Calu3 (cell line): ENCODE measurements at regions not wholly inside any gene's neighbourhood (a gene's known extent, or its start where the extent isn't known, plus 50 kb on each side); places are given as distances from the start of the nearest gene placed in this dataset.

Source experiments
- BruUV-seq: library from RNA; stranded (reverse); fragments of 400-500 nt; replicated peaks from 2 replicates; lab custom pipeline; 2021; lab: Mats Ljungman, UMichigan
- CTCF ChIA-PET: fragments of 300-600 bp; sonication (Branson Sonifier 250); formaldehyde crosslinking; loops from one replicate; lab custom pipeline; 2022; ENCODE audit warnings: antibody characterized with exemption; lab: Charles Lee
- DNase-seq: peaks from one replicate; pipeline ENCODE4 v3.0.0; 2022
- H3K27ac Mint-ChIP-seq: one replicate; pipeline ENCODE4 v1.8.0; 2022; ENCODE audit warnings: mixed read lengths; ENCODE audit not compliant: unreplicated experiment
- H3K27me3 Mint-ChIP-seq: one replicate; pipeline ENCODE4 v1.8.0; 2022; ENCODE audit warnings: mixed read lengths; ENCODE audit not compliant: unreplicated experiment
- H3K36me3 Mint-ChIP-seq: one replicate; pipeline ENCODE4 v1.8.0; 2022; ENCODE audit warnings: mild to moderate bottlenecking, moderate library complexity, mixed read lengths; ENCODE audit not compliant: insufficient read depth, unreplicated experiment
- H3K4me1 Mint-ChIP-seq: one replicate; pipeline ENCODE4 v1.8.0; 2022; ENCODE audit warnings: mild to moderate bottlenecking, low read depth, mixed read lengths; ENCODE audit not compliant: unreplicated experiment
- H3K4me3 Mint-ChIP-seq: one replicate; pipeline ENCODE4 v1.8.0; 2022; ENCODE audit warnings: mild to moderate bottlenecking, low read depth, moderate library complexity, mixed read lengths; ENCODE audit not compliant: unreplicated experiment
- H3K9me3 Mint-ChIP-seq: one replicate; pipeline ENCODE4 v1.8.0; 2022; ENCODE audit warnings: low read depth, mixed read lengths; ENCODE audit not compliant: unreplicated experiment
- intact Hi-C: fragments of 100-400 bp; cut with micrococcal nuclease; formaldehyde crosslinking; loops from one replicate; pipeline ENCODE4 v1.10.0; 2022; ENCODE audit not compliant: unreplicated experiment
- TF ChIP-seq, protein P1 (sequence below): fragments of 200-600 bp; IDR thresholded peaks from one replicate; pipeline ENCODE4 v1.8.0; 2022; ENCODE audit warnings: antibody characterized with exemption; ENCODE audit not compliant: unreplicated experiment

DNA sequence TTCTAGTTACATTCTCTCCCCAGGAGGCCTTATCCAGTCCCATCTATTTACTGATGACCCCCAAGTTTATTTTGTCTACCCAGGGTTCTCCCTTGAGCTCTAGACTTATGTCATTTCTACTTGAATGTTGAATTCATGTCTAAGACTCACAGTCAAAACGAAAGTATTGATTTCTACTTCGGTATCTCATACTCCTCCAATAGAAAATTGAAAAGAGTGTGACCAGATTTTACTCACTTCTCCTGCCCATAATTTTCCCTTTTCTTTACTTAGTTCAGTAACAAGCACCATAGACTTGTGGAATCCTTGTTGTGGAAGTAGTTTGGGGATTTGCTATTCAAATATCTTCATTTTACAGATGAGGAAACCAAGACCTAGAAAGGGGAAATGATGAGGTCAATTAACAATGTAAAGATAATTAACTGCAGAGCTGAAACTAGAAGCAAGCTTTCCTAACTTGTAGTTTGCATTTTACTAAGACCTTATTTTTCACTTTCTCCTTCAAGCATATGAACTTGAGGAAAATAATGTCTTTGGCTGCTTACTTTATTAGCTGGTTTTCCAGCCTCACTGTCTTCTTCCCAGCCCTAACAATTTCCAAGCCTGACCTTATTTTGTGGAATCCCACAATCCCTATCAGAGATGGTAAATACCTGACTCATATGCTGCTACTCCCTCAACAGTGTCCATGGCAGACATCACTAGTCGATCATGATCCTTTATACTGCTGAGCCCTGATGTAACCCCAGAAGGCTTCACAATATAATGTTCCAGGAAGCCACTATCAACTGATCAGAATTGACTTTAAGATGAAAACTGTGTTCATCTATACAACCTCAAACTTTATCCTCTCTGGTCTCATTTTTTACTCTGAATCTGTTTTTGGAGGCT, 123.9 kb upstream of the AGBL1 start:
- no peak for DNase-seq
- no peaks in the 10 kb centered on the region for H3K36me3 Mint-ChIP-seq
- no peaks in the 10 kb centered on the region for H3K9me3 Mint-ChIP-seq
- intact Hi-C loops: no loop called here
- H3K4me3 Mint-ChIP-seq: no peak overlapping the region
- no TSS peak for BruUV-seq
- TF ChIP-seq, protein P1, sequence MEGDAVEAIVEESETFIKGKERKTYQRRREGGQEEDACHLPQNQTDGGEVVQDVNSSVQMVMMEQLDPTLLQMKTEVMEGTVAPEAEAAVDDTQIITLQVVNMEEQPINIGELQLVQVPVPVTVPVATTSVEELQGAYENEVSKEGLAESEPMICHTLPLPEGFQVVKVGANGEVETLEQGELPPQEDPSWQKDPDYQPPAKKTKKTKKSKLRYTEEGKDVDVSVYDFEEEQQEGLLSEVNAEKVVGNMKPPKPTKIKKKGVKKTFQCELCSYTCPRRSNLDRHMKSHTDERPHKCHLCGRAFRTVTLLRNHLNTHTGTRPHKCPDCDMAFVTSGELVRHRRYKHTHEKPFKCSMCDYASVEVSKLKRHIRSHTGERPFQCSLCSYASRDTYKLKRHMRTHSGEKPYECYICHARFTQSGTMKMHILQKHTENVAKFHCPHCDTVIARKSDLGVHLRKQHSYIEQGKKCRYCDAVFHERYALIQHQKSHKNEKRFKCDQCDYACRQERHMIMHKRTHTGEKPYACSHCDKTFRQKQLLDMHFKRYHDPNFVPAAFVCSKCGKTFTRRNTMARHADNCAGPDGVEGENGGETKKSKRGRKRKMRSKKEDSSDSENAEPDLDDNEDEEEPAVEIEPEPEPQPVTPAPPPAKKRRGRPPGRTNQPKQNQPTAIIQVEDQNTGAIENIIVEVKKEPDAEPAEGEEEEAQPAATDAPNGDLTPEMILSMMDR: no peak
- no peaks in the 10 kb centered on the region for H3K4me1 Mint-ChIP-seq
- CTCF ChIA-PET: no interaction called here
- H3K27me3 Mint-ChIP-seq: peaks cover 66% of the 10 kb centered on the region
- H3K27ac Mint-ChIP-seq: no peak overlapping the region

DNA sequence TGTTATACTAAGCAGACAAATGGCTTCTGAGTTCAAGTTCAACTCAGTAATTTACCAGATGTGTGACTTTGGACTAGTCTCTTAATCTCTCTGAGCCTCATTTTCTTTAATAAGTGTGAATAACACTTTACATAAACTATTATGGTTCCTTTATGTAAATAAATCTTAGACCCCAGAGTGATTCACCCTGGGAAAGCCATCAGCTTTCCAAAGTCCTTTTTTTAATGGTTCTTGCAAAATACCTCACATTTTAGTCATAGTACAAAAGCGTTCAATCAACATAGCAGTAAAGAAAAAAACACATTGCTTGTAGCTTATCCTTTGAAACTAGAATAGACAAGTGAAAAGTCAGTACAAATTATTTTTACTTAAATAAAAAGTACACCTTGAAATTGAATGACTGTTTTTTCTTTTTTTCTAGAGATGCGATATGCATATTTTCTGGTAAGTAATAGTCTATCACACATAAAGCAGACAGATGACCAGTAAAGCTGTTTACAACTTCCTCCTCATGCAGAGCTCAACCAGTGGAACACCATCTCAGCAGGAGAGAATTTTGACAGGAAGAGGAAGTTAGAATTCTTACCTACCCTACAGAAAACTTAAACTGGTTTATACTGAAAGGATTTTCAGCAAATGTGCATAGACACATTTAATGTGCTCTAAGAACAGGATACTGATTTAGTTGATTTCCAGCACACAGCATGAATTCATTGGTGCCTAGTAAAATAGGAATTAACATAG, 123.0 kb upstream of the AGBL1 start:
- no peaks in the 10 kb centered on the region for H3K36me3 Mint-ChIP-seq
- no peaks in the 10 kb centered on the region for H3K4me1 Mint-ChIP-seq
- intact Hi-C loops: no loop called here
- peaks cover 58% of the 10 kb centered on the region for H3K27me3 Mint-ChIP-seq
- H3K4me3 Mint-ChIP-seq: no peak overlapping the region
- no peaks in the 10 kb centered on the region for H3K9me3 Mint-ChIP-seq
- H3K27ac Mint-ChIP-seq: no peak overlapping the region
- CTCF ChIA-PET: no interaction called here
- TF ChIP-seq, protein P1: no peak
- no peak for DNase-seq
- BruUV-seq: no TSS peak

- CTCF ChIA-PET: interaction anchor here (0.9 kb wide), 1 partner anchor 12 kb away, joined by 3 read pairs; no protein-coding TSS in a partner anchor
- intact Hi-C loops: no loop called here
- no TSS peak for BruUV-seq
These were observed 120.1 kb upstream of the AGBL1 start for GRCh38 chr15:85959611-85960010.

GRCh38 chr15:85960381-85960780, 119.3 kb upstream of the AGBL1 start:
- BruUV-seq: no TSS peak
- TF ChIP-seq, protein P1: no peak
- Mint-ChIP-seq H3K36me3 (no peaks in the 10 kb centered on the region), H3K9me3 (no peaks in the 10 kb centered on the region), H3K27me3 (peaks cover 52% of the 10 kb centered on the region), H3K4me1 (no peaks in the 10 kb centered on the region), H3K4me3 (no peak overlapping the region), H3K27ac (no peak overlapping the region)
- CTCF ChIA-PET: no interaction called here
- DNase-seq: no peak
- intact Hi-C loops: no loop called here

More at GRCh38 chr15:85959611-85960010, 120.1 kb upstream of the AGBL1 start:
- Mint-ChIP-seq H3K4me3 (no peak overlapping the region), H3K36me3 (no peaks in the 10 kb centered on the region), H3K27me3 (peaks cover 52% of the 10 kb centered on the region), H3K4me1 (no peaks in the 10 kb centered on the region), H3K9me3 (no peaks in the 10 kb centered on the region), H3K27ac (no peak overlapping the region)
- DNase-seq: no peak
- TF ChIP-seq, protein P1: no peak
